22Rv1 (cell line): ENCODE measurements at regions not wholly inside any gene's neighbourhood (a gene's known extent, or its start where the extent isn't known, plus 50 kb on each side); places are given as distances from the start of the nearest gene placed in this dataset.

Experiments used
- CTCF ChIP-seq: fragments of 450-650 bp; IDR thresholded peaks from 2 replicates; pipeline ENCODE4 v1.5.1; 2017; ENCODE audit warnings: mild to moderate bottlenecking
- ZFX ChIP-seq: fragments of 450-650 bp; IDR thresholded peaks from 2 replicates; pipeline ENCODE4 v1.6.1; 2017; ENCODE audit warnings: antibody characterized with exemption, borderline replicate concordance

- no peak for TF ChIP-seq CTCF
- TF ChIP-seq ZFX: no peak
These were observed 172.0 kb downstream of the INHBB start for GRCh38 chr2:120517751-120518469.
